GM12878 (cell line): ENCODE measurements at regions not wholly inside any gene's neighbourhood (a gene's known extent, or its start where the extent isn't known, plus 50 kb on each side); places are given as distances from the start of the nearest gene placed in this dataset.

Experiments used
- ATAC-seq: fragments of 200-7000 bp; cut with Tn5 transposase; 3 replicates; pipeline ENCODE4 v1.9.1; 2020; ENCODE audit warnings: mild to moderate bottlenecking, moderate library complexity
- BruUV-seq: library from RNA; stranded (reverse); fragments of 400-500 nt; replicated peaks from 2 replicates; lab custom pipeline; 2021; lab: Mats Ljungman, UMichigan
- CTCF ChIA-PET: fragments of 300-600 bp; sonication (Branson Sonifier 250); formaldehyde crosslinking; extraction: SDS; loops from one replicate; lab custom pipeline; 2021; ENCODE audit warnings: inconsistent platforms; lab: Yijun Ruan, JAX
- POLR2A ChIA-PET: fragments of 350-600 bp; formaldehyde crosslinking; extraction: SDS; loops from one replicate; lab custom pipeline; 2021; ENCODE audit warnings: inconsistent platforms; lab: Charles Lee
- RAD21 ChIA-PET: fragments of 300-600 bp; sonication (Branson Sonifier 250); formaldehyde crosslinking; loops from one replicate; lab custom pipeline; 2023; ENCODE audit warnings: antibody characterized with exemption; ENCODE audit not compliant: unreplicated experiment; lab: Charles Lee
- SMC1A ChIA-PET: fragments of 300-600 bp; sonication (Branson Sonifier 250); formaldehyde crosslinking; loops from one replicate; lab custom pipeline; 2023; ENCODE audit not compliant: unreplicated experiment, uncharacterized antibody; lab: Charles Lee
- DNase-seq: peaks from one replicate; pipeline ENCODE4 v3.0.0-alpha.2; 2011; ENCODE audit warnings: low read depth, low spot score
- FAIRE-seq: peaks from 3 replicates; lab custom pipeline; 2011; peaks lifted over from hg19 to GRCh38; lab: Jason Lieb, UNC
- H2AFZ ChIP-seq: 2 replicates; pipeline ENCODE4 v1.6.0; 2011; ENCODE audit warnings: low read depth, low read length, control low read depth; ENCODE audit not compliant: control insufficient read depth
- H3K27ac ChIP-seq: 2 replicates; pipeline ENCODE4 v1.5.1; 2011; ENCODE audit warnings: control low read depth; ENCODE audit not compliant: control insufficient read depth, insufficient read depth
- H3K27me3 ChIP-seq, 2 experiments: replicated peaks in 1 of 2; 2 replicates each; pipeline versions ENCODE4 v1.6.0 to v1.6.1; 2011; ENCODE audit warnings: low read length in 1 of 2; ENCODE audit not compliant: control insufficient read depth in 2 of 2, insufficient read depth in 2 of 2
- H3K36me3 ChIP-seq, 2 experiments: 2 replicates each; pipeline ENCODE4 v1.5.1; 2011; ENCODE audit warnings: low read length in 1 of 2; ENCODE audit not compliant: control insufficient read depth in 2 of 2, insufficient read depth in 2 of 2
- H3K4me1 ChIP-seq: 2 replicates; pipeline ENCODE4 v1.6.1; 2011; ENCODE audit warnings: mild to moderate bottlenecking, low read length, moderate library complexity, mixed read lengths; ENCODE audit not compliant: control insufficient read depth, insufficient read depth
- H3K4me2 ChIP-seq: 2 replicates; pipeline ENCODE4 v1.6.0; 2011; ENCODE audit warnings: control low read depth; ENCODE audit not compliant: control insufficient read depth, insufficient read depth
- H3K4me3 ChIP-seq: fragments of 200-600 bp; sonication (generic); 2 replicates; pipeline ENCODE4 v1.5.1; 2016
- H3K79me2 ChIP-seq: 2 replicates; pipeline ENCODE4 v1.6.0; 2011; ENCODE audit warnings: low read length; ENCODE audit not compliant: control insufficient read depth, insufficient read depth
- H3K9ac ChIP-seq: 2 replicates; pipeline ENCODE4 v1.8.0; 2011; ENCODE audit warnings: low read length, control low read depth, mixed read lengths; ENCODE audit not compliant: control insufficient read depth, insufficient read depth
- H3K9me3 ChIP-seq: replicated peaks from 3 replicates; pipeline ENCODE4 v1.5.1; 2011; ENCODE audit warnings: mild to moderate bottlenecking, low read length; ENCODE audit not compliant: control insufficient read depth, insufficient read depth
- H4K20me1 ChIP-seq: 2 replicates; pipeline ENCODE4 v1.6.0; 2011; ENCODE audit not compliant: control insufficient read depth, insufficient read depth
- DPF2 ChIP-seq: fragments of 450-650 bp; IDR thresholded peaks from 2 replicates; pipeline ENCODE4 v1.6.1; 2017; ENCODE audit warnings: mild to moderate bottlenecking
- ETV6 ChIP-seq, 2 experiments: fragments of 450-650 bp in 1 of 2; IDR thresholded peaks in 1 of 2; conservative IDR thresholded peaks in 1 of 2; 2 replicates each; pipeline ENCODE4 v1.6.1; 2014; ENCODE audit warnings: antibody characterized with exemption in 1 of 2, borderline replicate concordance in 1 of 2, low read depth in 1 of 2, mild to moderate bottlenecking in 1 of 2, moderate library complexity in 1 of 2
- GABPA ChIP-seq: IDR thresholded peaks from 2 replicates; pipeline ENCODE4 v1.6.1; 2014; ENCODE audit warnings: antibody characterized with exemption, low read depth, mild to moderate bottlenecking, inconsistent platforms
- HDAC2 ChIP-seq: fragments of 200-600 bp; sonication (generic); IDR thresholded peaks from 2 replicates; pipeline ENCODE4 v1.6.1; 2017
- IKZF2 ChIP-seq, 2 experiments: fragments of 450-650 bp; IDR thresholded peaks; 2 replicates each; pipeline ENCODE4 v1.6.1; 2017; ENCODE audit warnings: mild to moderate bottlenecking in 2 of 2, moderate library complexity in 2 of 2
- NFIC ChIP-seq: IDR thresholded peaks from 2 replicates; pipeline ENCODE4 v1.6.1; 2012; ENCODE audit warnings: low read depth, mild to moderate bottlenecking, inconsistent platforms, low read length, moderate library complexity
- PBX3 ChIP-seq: IDR thresholded peaks from 2 replicates; pipeline ENCODE4 v1.6.1; 2011; ENCODE audit warnings: mild to moderate bottlenecking, low read depth, low read length, moderate library complexity; ENCODE audit not compliant: insufficient replicate concordance
- PRDM15 ChIP-seq: fragments of 450-650 bp; formaldehyde crosslinking; IDR thresholded peaks from 2 replicates; pipeline ENCODE4 v1.4.0; 2020; ENCODE audit warnings: mild to moderate bottlenecking, moderate library complexity
- SIN3A ChIP-seq: IDR thresholded peaks from 2 replicates; pipeline ENCODE4 v1.6.1; 2012; ENCODE audit warnings: low read depth, low read length, improper control_type of control experiment
- SPI1 ChIP-seq: IDR thresholded peaks from 2 replicates; pipeline ENCODE4 v1.6.1; 2011; ENCODE audit warnings: low read depth, mild to moderate bottlenecking, low read length, moderate library complexity, borderline replicate concordance; ENCODE audit not compliant: insufficient read depth
- SRF ChIP-seq, 2 experiments: IDR thresholded peaks; 2 replicates each; pipeline ENCODE4 v1.6.1; 2011; ENCODE audit warnings: low read depth in 2 of 2, low read length in 2 of 2, mild to moderate bottlenecking in 1 of 2, moderate library complexity in 1 of 2
- SUPT20H ChIP-seq: IDR thresholded peaks from 2 replicates; pipeline ENCODE4 v1.6.1; 2011; ENCODE audit warnings: low read depth, mild to moderate bottlenecking, low read length, moderate library complexity, borderline replicate concordance; ENCODE audit not compliant: control insufficient read depth
- SUZ12 ChIP-seq: fragments of 200-600 bp; sonication (generic); IDR thresholded peaks from one replicate; pipeline ENCODE4 v1.6.1; 2018; ENCODE audit warnings: antibody characterized with exemption, mild to moderate bottlenecking; ENCODE audit not compliant: unreplicated experiment
- WGBS: methylation state at CpG from one replicate; pipeline ENCODE4 v1.1.6; 2016; ENCODE audit warnings: low lambda C conversion rate; ENCODE audit not compliant: insufficient replicate concordance, insufficient coverage; ENCODE audit errors: missing lambda C conversion rate; 5-methylcytosine and 5-hydroxymethylcytosine counted together
- in situ Hi-C: fragments of 300-500 bp; cut with MboI; formaldehyde crosslinking; loops from 9 replicates; pipeline ENCODE4 v1.14.3; 2018; ENCODE audit warnings: mixed read lengths
- intact Hi-C: fragments of 100-400 bp; cut with micrococcal nuclease; formaldehyde crosslinking; loops from one replicate; pipeline ENCODE4 v1.14.2; 2022; ENCODE audit not compliant: unreplicated experiment

GRCh38 chr13:103156346-103156998, 90.3 kb upstream of the SLC10A2 start (continued):
- TF ChIP-seq PRDM15 = no peak

- in situ Hi-C loops (no loop called here), intact Hi-C loops (no loop called here)
- Histone ChIP-seq H3K4me3 (no peak overlapping the region), H3K9me3 (no peaks in the 10 kb centered on the region), H3K4me2 (no peak overlapping the region), H3K79me2 (no peaks in the 10 kb centered on the region), H3K27me3 (no peaks in the 10 kb centered on the region), H4K20me1 (no peaks in the 10 kb centered on the region), H2AFZ (no peak overlapping the region; the same call in 1 of the 2 replicates), H3K36me3 (no peaks in the 10 kb centered on the region), H3K9ac (no peak overlapping the region), H3K4me1 (no peaks in the 10 kb centered on the region), H3K27ac (no peak overlapping the region)
- WGBS = 41% methylated on average over 2 of the region's 2 CpGs
- POLR2A ChIA-PET = interaction anchor here (0.7 kb wide), 1 partner anchor 12 kb away, joined by 3 read pairs; no protein-coding TSS in a partner anchor
- CTCF ChIA-PET = interaction anchor here (0.6 to 2.1 kb wide), 2 partner anchors 35 to 37 kb away, joined by 3 to 7 read pairs; no protein-coding TSS in a partner anchor
- RAD21 ChIA-PET = interaction anchor here (0.7 kb wide), 1 partner anchor 36 kb away, joined by 7 read pairs; no protein-coding TSS in a partner anchor
- ATAC-seq (no peak), FAIRE-seq (no peak), DNase-seq (no peak)
- BruUV-seq = no TSS peak
- SMC1A ChIA-PET = interaction anchor here (1.4 to 2.0 kb wide), 5 partner anchors 13 to 238 kb away, joined by 3 to 6 read pairs (median 5); no protein-coding TSS in a partner anchor
- no peak for TF ChIP-seq NFIC
- TF ChIP-seq HDAC2 = no peak
- no peak for TF ChIP-seq DPF2
- TF ChIP-seq ETV6 (conservative IDR thresholded peaks at IDR 0.05 in 1 of 2, IDR thresholded peaks at IDR 0.05 in 1 of 2; ENCODE audit: borderline replicate concordance in 1 of 2, low read depth in 1 of 2) = no peak
- TF ChIP-seq GABPA = no peak
- no peak for TF ChIP-seq IKZF2 (IDR thresholded peaks at IDR 0.05)
- no peak for TF ChIP-seq SUPT20H
- TF ChIP-seq SIN3A = no peak
- no peak for TF ChIP-seq SUZ12
- TF ChIP-seq SRF (IDR thresholded peaks at IDR 0.05; ENCODE audit: low read depth in 2 of 2, low read length in 2 of 2) = no peak
- TF ChIP-seq PBX3 = no peak
- TF ChIP-seq SPI1 = no peak
These were observed 87.2 kb upstream of the SLC10A2 start for GRCh38 chr13:103153466-103153865.
